Transverse colon (tissue), 4 donors: ENCODE measurements at regions not wholly inside any gene's neighbourhood (a gene's known extent, or its start where the extent isn't known, plus 50 kb on each side); places are given as distances from the start of the nearest gene placed in this dataset.

Source experiments
- EP300 ChIP-seq: sonication (generic); formaldehyde crosslinking; IDR thresholded peaks from one replicate; pipeline ENCODE4 v1.6.1; 2017; ENCODE audit warnings: antibody characterized with exemption, low read depth
- POLR2A ChIP-seq: fragments of 450-650 bp; IDR thresholded peaks from one replicate; pipeline ENCODE4 v1.6.1; 2016; ENCODE audit warnings: antibody characterized with exemption, mild to moderate bottlenecking, moderate library complexity
- POLR2AphosphoS5 ChIP-seq, 3 donors: sonication (generic); formaldehyde crosslinking; IDR thresholded peaks; one replicate each; pipeline ENCODE4 v1.6.1; 2016; ENCODE audit warnings: antibody characterized with exemption in 3 of 3
- TF ChIP-seq, protein P1 (sequence below), 5 experiments: fragments of 200-600 bp in 3 of 5; fragments of 450-650 bp in 2 of 5; sonication (generic) in 3 of 5; IDR thresholded peaks; 1 replicate in 2 of 5; 2 replicates in 3 of 5; pipeline ENCODE4 v1.5.1; 2016 to 2017; ENCODE audit warnings: antibody characterized with exemption in 5 of 5, inconsistent platforms in 3 of 5, mild to moderate bottlenecking in 2 of 5, moderate library complexity in 1 of 5

DNA sequence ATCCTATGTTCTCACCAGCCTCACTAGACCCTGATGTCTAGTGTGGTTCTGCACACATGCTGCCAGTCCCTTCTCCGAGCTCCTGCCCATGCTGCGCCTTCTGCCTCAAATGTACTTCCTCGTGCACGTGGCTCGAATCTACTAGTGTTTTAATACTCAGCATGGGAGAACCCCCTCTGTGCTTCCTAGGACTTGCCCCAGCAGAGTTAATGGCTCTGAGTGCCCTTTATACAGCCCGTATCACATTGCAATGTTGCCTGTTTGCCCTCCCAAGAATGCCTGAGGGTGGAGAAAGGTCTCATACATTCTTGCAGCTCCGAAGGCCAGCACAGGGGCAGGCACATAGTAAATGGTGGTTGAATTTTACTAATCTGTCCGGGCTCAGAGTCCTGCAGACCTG, 190.8 kb upstream of the NLRP1 start:
- no peak for TF ChIP-seq POLR2A
- TF ChIP-seq POLR2AphosphoS5 (IDR thresholded peaks at IDR 0.05), result no peak
- no peak for TF ChIP-seq EP300
- TF ChIP-seq, protein P1, sequence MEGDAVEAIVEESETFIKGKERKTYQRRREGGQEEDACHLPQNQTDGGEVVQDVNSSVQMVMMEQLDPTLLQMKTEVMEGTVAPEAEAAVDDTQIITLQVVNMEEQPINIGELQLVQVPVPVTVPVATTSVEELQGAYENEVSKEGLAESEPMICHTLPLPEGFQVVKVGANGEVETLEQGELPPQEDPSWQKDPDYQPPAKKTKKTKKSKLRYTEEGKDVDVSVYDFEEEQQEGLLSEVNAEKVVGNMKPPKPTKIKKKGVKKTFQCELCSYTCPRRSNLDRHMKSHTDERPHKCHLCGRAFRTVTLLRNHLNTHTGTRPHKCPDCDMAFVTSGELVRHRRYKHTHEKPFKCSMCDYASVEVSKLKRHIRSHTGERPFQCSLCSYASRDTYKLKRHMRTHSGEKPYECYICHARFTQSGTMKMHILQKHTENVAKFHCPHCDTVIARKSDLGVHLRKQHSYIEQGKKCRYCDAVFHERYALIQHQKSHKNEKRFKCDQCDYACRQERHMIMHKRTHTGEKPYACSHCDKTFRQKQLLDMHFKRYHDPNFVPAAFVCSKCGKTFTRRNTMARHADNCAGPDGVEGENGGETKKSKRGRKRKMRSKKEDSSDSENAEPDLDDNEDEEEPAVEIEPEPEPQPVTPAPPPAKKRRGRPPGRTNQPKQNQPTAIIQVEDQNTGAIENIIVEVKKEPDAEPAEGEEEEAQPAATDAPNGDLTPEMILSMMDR (IDR thresholded peaks at IDR 0.05), result no peak
